ENCODE measurements at regions not wholly inside any gene's neighbourhood (a gene's known extent, or its start where the extent isn't known, plus 50 kb on each side); places are given as distances from the start of the nearest gene placed in this dataset.

DNA sequence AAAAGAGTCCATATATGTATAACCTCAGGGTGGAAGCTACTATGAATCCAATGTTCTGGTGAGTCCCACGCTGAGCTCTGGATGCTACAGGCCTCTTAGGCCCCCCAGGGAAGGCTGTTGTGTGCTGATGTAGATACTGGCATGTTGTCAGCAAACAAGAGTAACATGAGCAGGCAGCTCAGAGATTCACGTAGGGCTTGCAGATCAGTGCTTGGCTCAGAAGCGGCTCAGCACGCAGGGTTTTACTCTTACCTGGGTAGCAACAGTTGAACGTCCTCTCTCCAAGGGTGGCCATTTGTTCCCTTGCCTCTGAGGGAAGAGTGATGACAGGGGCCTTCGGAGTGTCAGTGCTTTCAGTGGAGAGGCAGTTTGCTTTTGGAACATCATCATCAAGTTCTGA is 93.4 kb downstream of the ZFP64 start:
- DNase-seq = no peak
- H3K27ac ChIP-seq = no peak overlapping the region
- no peaks in the 10 kb centered on the region for H3K27me3 ChIP-seq (ENCODE audit: insufficient read depth, low read depth, severe bottlenecking)
- H3K36me3 ChIP-seq = no peaks in the 10 kb centered on the region
- TF ChIP-seq, protein P1, sequence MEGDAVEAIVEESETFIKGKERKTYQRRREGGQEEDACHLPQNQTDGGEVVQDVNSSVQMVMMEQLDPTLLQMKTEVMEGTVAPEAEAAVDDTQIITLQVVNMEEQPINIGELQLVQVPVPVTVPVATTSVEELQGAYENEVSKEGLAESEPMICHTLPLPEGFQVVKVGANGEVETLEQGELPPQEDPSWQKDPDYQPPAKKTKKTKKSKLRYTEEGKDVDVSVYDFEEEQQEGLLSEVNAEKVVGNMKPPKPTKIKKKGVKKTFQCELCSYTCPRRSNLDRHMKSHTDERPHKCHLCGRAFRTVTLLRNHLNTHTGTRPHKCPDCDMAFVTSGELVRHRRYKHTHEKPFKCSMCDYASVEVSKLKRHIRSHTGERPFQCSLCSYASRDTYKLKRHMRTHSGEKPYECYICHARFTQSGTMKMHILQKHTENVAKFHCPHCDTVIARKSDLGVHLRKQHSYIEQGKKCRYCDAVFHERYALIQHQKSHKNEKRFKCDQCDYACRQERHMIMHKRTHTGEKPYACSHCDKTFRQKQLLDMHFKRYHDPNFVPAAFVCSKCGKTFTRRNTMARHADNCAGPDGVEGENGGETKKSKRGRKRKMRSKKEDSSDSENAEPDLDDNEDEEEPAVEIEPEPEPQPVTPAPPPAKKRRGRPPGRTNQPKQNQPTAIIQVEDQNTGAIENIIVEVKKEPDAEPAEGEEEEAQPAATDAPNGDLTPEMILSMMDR (IDR thresholded peaks at IDR 0.05; ENCODE audit: low read depth, low read length) = no peak
- no peak overlapping the region for H3K4me3 ChIP-seq (ENCODE audit: low read depth, low read length)
- no peaks in the 10 kb centered on the region for H3K9me3 ChIP-seq (ENCODE audit: severe bottlenecking)

DNA sequence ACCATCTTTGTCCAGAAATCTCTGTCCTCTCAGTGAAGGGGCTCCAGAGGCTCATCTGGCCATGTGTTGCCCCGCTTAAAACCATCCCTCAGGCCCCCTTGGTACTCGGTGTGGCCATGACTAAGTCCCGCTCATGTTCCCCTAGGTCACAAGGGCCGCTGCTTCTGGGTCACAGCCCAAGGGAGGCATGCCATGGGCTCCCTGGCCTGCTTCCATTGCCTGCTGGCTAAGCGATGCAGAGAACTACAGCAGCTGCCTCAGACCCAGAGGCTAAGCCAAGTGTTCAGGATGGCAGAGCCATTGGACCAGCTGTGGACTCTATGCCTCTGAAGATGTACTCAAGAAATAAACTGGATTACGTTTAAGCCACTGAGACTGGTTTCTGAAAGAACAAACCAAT is 95.5 kb downstream of the ZFP64 start:
- no peak overlapping the region for H3K27ac ChIP-seq
- H3K4me3 ChIP-seq (ENCODE audit: low read depth, low read length) = no peak overlapping the region
- no peaks in the 10 kb centered on the region for H3K9me3 ChIP-seq (ENCODE audit: severe bottlenecking)
- no peak for DNase-seq
- TF ChIP-seq, protein P1 (IDR thresholded peaks at IDR 0.05; ENCODE audit: low read depth, low read length) = no peak
- no peaks in the 10 kb centered on the region for H3K36me3 ChIP-seq
- no peaks in the 10 kb centered on the region for H3K27me3 ChIP-seq (ENCODE audit: insufficient read depth, low read depth, severe bottlenecking)

DNA sequence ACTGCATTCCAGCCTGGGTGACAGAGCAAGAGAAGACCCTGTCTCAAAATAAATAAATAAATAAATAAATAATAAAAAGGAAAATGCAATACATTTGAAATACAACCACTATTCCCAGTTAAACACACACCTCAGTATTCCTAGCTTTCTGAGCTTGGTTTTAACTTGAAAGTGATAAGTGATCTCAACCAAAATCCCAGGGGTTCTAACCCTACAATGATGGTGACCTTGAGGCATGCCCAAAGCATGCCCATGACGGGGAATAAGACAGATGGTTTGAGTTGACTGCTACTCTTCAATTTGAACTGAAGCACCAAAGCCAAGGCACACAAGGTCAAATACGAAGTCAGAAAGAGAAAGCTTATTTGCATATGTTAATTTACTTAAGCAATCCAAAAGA is 96.9 kb downstream of the ZFP64 start:
- no peak for DNase-seq
- no peaks in the 10 kb centered on the region for H3K9me3 ChIP-seq (ENCODE audit: severe bottlenecking)
- H3K27me3 ChIP-seq (ENCODE audit: insufficient read depth, low read depth, severe bottlenecking) = no peaks in the 10 kb centered on the region
- TF ChIP-seq, protein P1 (IDR thresholded peaks at IDR 0.05; ENCODE audit: low read depth, low read length) = no peak
- H3K4me3 ChIP-seq (ENCODE audit: low read depth, low read length) = no peak overlapping the region
- H3K27ac ChIP-seq = no peak overlapping the region
- H3K36me3 ChIP-seq = no peaks in the 10 kb centered on the region

DNA sequence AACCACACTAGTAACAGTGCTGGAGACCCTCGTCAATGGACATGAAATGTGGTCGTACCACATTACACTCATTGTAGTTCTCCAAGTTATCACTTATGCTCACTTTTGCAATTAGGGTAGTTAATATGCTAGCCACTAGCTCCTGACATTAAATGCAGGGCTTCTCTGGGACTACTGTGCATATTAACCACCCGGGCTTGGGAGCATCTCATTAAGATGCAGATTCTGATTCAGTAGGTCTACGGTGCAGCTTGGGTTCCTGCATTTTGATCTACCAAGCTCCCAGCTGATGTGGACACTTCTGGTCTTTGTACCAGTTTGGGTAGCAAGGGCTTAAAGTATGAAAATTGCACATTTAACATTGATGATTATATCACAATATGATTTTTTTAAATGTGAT is 98.0 kb downstream of the ZFP64 start:
- Histone ChIP-seq H3K27me3 (ENCODE audit: insufficient read depth, low read depth, severe bottlenecking) (no peaks in the 10 kb centered on the region), H3K4me3 (ENCODE audit: low read depth, low read length) (no peak overlapping the region), H3K9me3 (ENCODE audit: severe bottlenecking) (no peaks in the 10 kb centered on the region), H3K27ac (no peak overlapping the region), H3K36me3 (no peaks in the 10 kb centered on the region)
- TF ChIP-seq, protein P1 (IDR thresholded peaks at IDR 0.05; ENCODE audit: low read depth, low read length) = no peak
- no peak for DNase-seq

DNA sequence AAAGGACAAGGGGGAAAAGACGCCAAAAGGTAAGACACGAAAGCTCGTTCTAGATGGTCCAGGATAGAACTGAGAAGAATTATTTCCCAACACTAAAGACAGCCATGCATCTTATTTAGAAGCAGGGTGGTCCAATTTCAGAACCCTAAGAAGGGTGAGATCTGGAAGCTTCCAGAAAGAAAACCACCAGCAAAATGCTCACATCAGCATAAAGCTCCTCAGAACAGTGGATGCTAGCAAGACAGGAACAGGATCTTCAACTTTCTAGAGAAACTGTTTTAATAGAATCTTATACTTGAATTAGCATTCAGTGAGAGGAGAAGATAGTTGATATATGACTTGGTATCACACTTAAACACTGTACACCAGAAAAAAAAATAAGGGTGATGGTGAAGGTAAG is 101.5 kb downstream of the ZFP64 start:
- H3K27me3 ChIP-seq (ENCODE audit: insufficient read depth, low read depth, severe bottlenecking) = no peaks in the 10 kb centered on the region
- H3K9me3 ChIP-seq (ENCODE audit: severe bottlenecking) = peaks cover 8% of the 10 kb centered on the region
- no peak overlapping the region for H3K4me3 ChIP-seq (ENCODE audit: low read depth, low read length)
- DNase-seq = no peak
- no peaks in the 10 kb centered on the region; the same call in 1 of the 2 replicates for H3K36me3 ChIP-seq
- H3K27ac ChIP-seq = no peak overlapping the region
- TF ChIP-seq, protein P1 (IDR thresholded peaks at IDR 0.05; ENCODE audit: low read depth, low read length) = no peak

DNA sequence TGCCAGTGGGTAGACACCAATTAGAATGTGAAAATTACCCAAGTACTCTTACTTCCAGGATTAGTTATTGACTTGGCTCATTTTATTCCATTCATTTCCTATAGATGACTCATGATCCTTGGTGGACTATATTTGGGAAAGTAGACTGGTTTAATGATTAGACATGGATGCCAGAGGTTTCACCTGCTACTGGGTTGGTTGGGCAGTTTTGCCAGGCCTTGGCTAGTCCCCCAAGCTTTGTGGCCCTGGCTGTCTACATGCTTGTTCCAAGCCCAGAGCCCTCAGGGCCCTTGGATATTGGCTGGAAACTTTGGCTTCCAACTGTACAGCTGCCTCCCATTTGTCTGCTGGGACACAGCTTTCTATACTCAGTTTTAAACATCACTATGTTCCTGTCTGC is 104.1 kb downstream of the ZFP64 start:
- Histone ChIP-seq H3K4me3 (ENCODE audit: low read depth, low read length) (no peak overlapping the region), H3K9me3 (ENCODE audit: severe bottlenecking) (peaks cover 8% of the 10 kb centered on the region), H3K27ac (no peak overlapping the region), H3K36me3 (no peaks in the 10 kb centered on the region; the same call in 1 of the 2 replicates), H3K27me3 (ENCODE audit: insufficient read depth, low read depth, severe bottlenecking) (no peaks in the 10 kb centered on the region)
- TF ChIP-seq, protein P1 (IDR thresholded peaks at IDR 0.05; ENCODE audit: low read depth, low read length) = no peak
- DNase-seq = no peak
